IMR-90 (cell line): ENCODE measurements at regions not wholly inside any gene's neighbourhood (a gene's known extent, or its start where the extent isn't known, plus 50 kb on each side); places are given as distances from the start of the nearest gene placed in this dataset.

Experiments
- ATAC-seq: fragments of 200-7000 bp; cut with Tn5 transposase; 2 replicates; pipeline ENCODE4 v1.9.1; 2020; ENCODE audit warnings: low read depth, mild to moderate bottlenecking, moderate library complexity
- BruUV-seq: library from RNA; stranded (reverse); fragments of 400-500 nt; replicated peaks from 2 replicates; lab custom pipeline; 2021; lab: Mats Ljungman, UMichigan
- CTCF ChIA-PET: fragments of 300-600 bp; formaldehyde crosslinking; extraction: SDS; loops from one replicate; lab custom pipeline; 2021; ENCODE audit warnings: antibody characterized with exemption; lab: Yijun Ruan, JAX
- POLR2A ChIA-PET: fragments of 300-600 bp; sonication (Branson Sonifier 250); formaldehyde crosslinking; loops from one replicate; lab custom pipeline; 2022; ENCODE audit warnings: antibody characterized with exemption; ENCODE audit not compliant: unreplicated experiment; lab: Charles Lee
- DNase-seq: peaks from one replicate; pipeline ENCODE4 v3.0.0; 2013
- H2AFZ ChIP-seq: replicated peaks from 2 replicates; pipeline ENCODE3; 2013; ENCODE audit warnings: low read length, mild to moderate bottlenecking; ENCODE audit not compliant: poor library complexity
- H2AK5ac ChIP-seq: 2 replicates; pipeline ENCODE4 v1.6.1; 2013; ENCODE audit warnings: low read depth, low read length, inconsistent platforms
- H2AK9ac ChIP-seq: replicated peaks from 2 replicates; pipeline ENCODE3; 2013; ENCODE audit warnings: mild to moderate bottlenecking, low read depth, low read length, moderate library complexity; ENCODE audit not compliant: poor library complexity
- H2BK120ac ChIP-seq: 2 replicates; pipeline ENCODE4 v1.6.1; 2013; ENCODE audit warnings: low read depth, low read length, inconsistent platforms
- H2BK15ac ChIP-seq: 3 replicates; pipeline ENCODE4 v1.6.1; 2013; ENCODE audit warnings: low read depth, low read length, inconsistent platforms
- H2BK20ac ChIP-seq: 2 replicates; pipeline ENCODE4 v1.6.1; 2013; ENCODE audit warnings: low read depth, mild to moderate bottlenecking, inconsistent platforms, low read length, moderate library complexity
- H2BK5ac ChIP-seq: 2 replicates; pipeline ENCODE4 v1.6.1; 2013; ENCODE audit warnings: mild to moderate bottlenecking, low read depth, low read length, inconsistent platforms; ENCODE audit not compliant: poor library complexity, severe bottlenecking
- H3K14ac ChIP-seq: replicated peaks from 2 replicates; pipeline ENCODE4 v1.6.1; 2013; ENCODE audit warnings: low read depth, low read length, inconsistent platforms
- H3K18ac ChIP-seq: 2 replicates; pipeline ENCODE4 v1.6.1; 2013; ENCODE audit warnings: low read depth, low read length, control low read depth
- H3K23ac ChIP-seq: 2 replicates; pipeline ENCODE4 v1.6.1; 2013; ENCODE audit warnings: low read depth, low read length, inconsistent platforms
- H3K27ac ChIP-seq: 2 replicates; pipeline ENCODE4 v1.5.1; 2013; ENCODE audit warnings: mild to moderate bottlenecking, control low read depth, low read length; ENCODE audit not compliant: insufficient read depth
- H3K27me3 ChIP-seq: 2 replicates; pipeline ENCODE4 v1.6.1; 2013; ENCODE audit warnings: low read length; ENCODE audit not compliant: control insufficient read depth, insufficient read depth
- H3K36me3 ChIP-seq: 2 replicates; pipeline ENCODE4 v1.6.1; 2013; ENCODE audit warnings: low read length, mixed read lengths; ENCODE audit not compliant: control insufficient read depth, insufficient read depth
- H3K4ac ChIP-seq: 2 replicates; pipeline ENCODE4 v1.6.1; 2013; ENCODE audit warnings: low read depth, low read length, inconsistent platforms
- H3K4me1 ChIP-seq: 2 replicates; pipeline ENCODE4 v1.6.1; 2013; ENCODE audit warnings: low read length, mixed read lengths; ENCODE audit not compliant: control insufficient read depth, insufficient read depth
- H3K4me2 ChIP-seq: 2 replicates; pipeline ENCODE4 v1.6.1; 2013; ENCODE audit warnings: low read depth, mild to moderate bottlenecking, control low read depth, low read length, moderate library complexity
- H3K4me3 ChIP-seq: 2 replicates; pipeline ENCODE4 v1.5.1; 2013; ENCODE audit warnings: low read depth, mild to moderate bottlenecking, control low read depth, low read length, moderate library complexity; ENCODE audit not compliant: insufficient read depth
- H3K56ac ChIP-seq: 2 replicates; pipeline ENCODE4 v1.6.1; 2013; ENCODE audit warnings: low read length, inconsistent platforms; ENCODE audit not compliant: insufficient read depth; ENCODE audit errors: extremely low read depth
- H3K79me1 ChIP-seq, 2 experiments: 2 replicates each; pipeline ENCODE4 v1.6.1; 2013; ENCODE audit warnings: low read length in 2 of 2, inconsistent platforms in 1 of 2, low read depth in 1 of 2
- H3K9ac ChIP-seq: 2 replicates; pipeline ENCODE4 v1.6.1; 2013; ENCODE audit warnings: low read depth, low read length, control low read depth
- H3K9me1 ChIP-seq: 2 replicates; pipeline ENCODE4 v1.6.1; 2013; ENCODE audit warnings: low read length, inconsistent platforms; ENCODE audit not compliant: insufficient read depth
- H3K9me3 ChIP-seq: 2 replicates; pipeline ENCODE4 v1.6.1; 2013; ENCODE audit warnings: low read length; ENCODE audit not compliant: control insufficient read depth, insufficient read depth
- H4K20me1 ChIP-seq: 2 replicates; pipeline ENCODE4 v1.6.1; 2013; ENCODE audit warnings: low read length, inconsistent platforms; ENCODE audit not compliant: insufficient read depth
- H4K5ac ChIP-seq: 2 replicates; pipeline ENCODE4 v1.6.1; 2013; ENCODE audit warnings: mild to moderate bottlenecking, low read depth, low read length, control low read depth
- H4K8ac ChIP-seq, 2 experiments: 2 replicates each; pipeline ENCODE4 v1.6.1; 2013; ENCODE audit warnings: low read depth in 2 of 2, low read length in 2 of 2, control low read depth in 1 of 2, inconsistent platforms in 1 of 2
- H4K91ac ChIP-seq: 2 replicates; pipeline ENCODE4 v1.6.1; 2013; ENCODE audit warnings: low read depth, low read length, inconsistent platforms; ENCODE audit not compliant: insufficient read depth
- BHLHE40 ChIP-seq: fragments of 150-350 bp; IDR thresholded peaks from 2 replicates; pipeline ENCODE4 v1.6.1; 2016; ENCODE audit warnings: mild to moderate bottlenecking, low read depth, low read length
- CEBPB ChIP-seq: IDR thresholded peaks from 2 replicates; pipeline ENCODE4 v1.6.1; 2012; ENCODE audit warnings: low read depth, low read length, improper control_type of control experiment
- CHD1 ChIP-seq: IDR thresholded peaks from 2 replicates; pipeline ENCODE4 v1.6.1; 2012; ENCODE audit warnings: low read depth, low read length, improper control_type of control experiment
- FOS ChIP-seq: fragments of 150-350 bp; IDR thresholded peaks from 2 replicates; pipeline ENCODE4 v1.6.1; 2016; ENCODE audit warnings: low read depth, low read length
- MAFK ChIP-seq: IDR thresholded peaks from 2 replicates; pipeline ENCODE4 v1.6.1; 2012; ENCODE audit warnings: low read depth, low read length, improper control_type of control experiment
- MAZ ChIP-seq: IDR thresholded peaks from 2 replicates; pipeline ENCODE4 v1.6.1; 2012; ENCODE audit warnings: low read depth, mild to moderate bottlenecking, low read length, improper control_type of control experiment, moderate library complexity, borderline replicate concordance
- MXI1 ChIP-seq: IDR thresholded peaks from 2 replicates; pipeline ENCODE4 v1.6.1; 2012; ENCODE audit warnings: low read depth, mild to moderate bottlenecking, low read length, moderate library complexity, borderline replicate concordance
- NFE2L2 ChIP-seq: fragments of 150-350 bp; IDR thresholded peaks from 2 replicates; pipeline ENCODE4 v1.6.1; 2016; ENCODE audit warnings: low read depth, mild to moderate bottlenecking, low read length
- RAD21 ChIP-seq: IDR thresholded peaks from 2 replicates; pipeline ENCODE4 v1.6.1; 2012; ENCODE audit warnings: low read length, improper control_type of control experiment
- RCOR1 ChIP-seq: IDR thresholded peaks from 2 replicates; pipeline ENCODE4 v1.6.1; 2012; ENCODE audit warnings: mild to moderate bottlenecking, low read length, improper control_type of control experiment; ENCODE audit not compliant: insufficient replicate concordance
- WGBS, 2 experiments: methylation state at CpG; one replicate each; pipeline versions ENCODE4 v1.1.5 to v1.1.7; 2013; ENCODE audit warnings: missing lambda C conversion rate in 2 of 2; ENCODE audit not compliant: insufficient read length in 1 of 2; ENCODE audit errors: extremely low coverage in 2 of 2; 5-methylcytosine and 5-hydroxymethylcytosine counted together
- dilution Hi-C: fragments of 300-500 bp; cut with HindIII; formaldehyde crosslinking; loops from one replicate; pipeline ENCODE4 v1.14.3; 2018; ENCODE audit warnings: low sequenced_read_pairs; ENCODE audit not compliant: unreplicated experiment
- in situ Hi-C: fragments of 300-500 bp; cut with MboI; formaldehyde crosslinking; loops from 3 replicates; pipeline ENCODE4 v1.14.3; 2019; ENCODE audit warnings: low sequenced_read_pairs, inconsistent platforms, mixed read lengths
- intact Hi-C: fragments of 100-400 bp; cut with micrococcal nuclease; formaldehyde crosslinking; loops from 2 replicates; pipeline ENCODE4 v1.10.0; 2022

- in situ Hi-C loops = no loop called here
- Histone ChIP-seq H3K4ac (no peak overlapping the region), H3K9ac (no peak overlapping the region)
Measured at GRCh38 chr19:34017601-34018000, 154.7 kb upstream of the LSM14A start.

More at GRCh38 chr19:34017601-34018000, 154.7 kb upstream of the LSM14A start:
- no peaks in the 10 kb centered on the region for H3K27me3 ChIP-seq
- no CpG with 5 or more reads among the region's 5 CpGs for WGBS, 2 experiments
- ATAC-seq (no peak), DNase-seq (no peak)
- no peak overlapping the region for H3K27ac ChIP-seq
- H2BK20ac ChIP-seq = no peak overlapping the region
- no peak overlapping the region for H2AK5ac ChIP-seq
- H3K4me1 ChIP-seq = no peaks in the 10 kb centered on the region
- dilution Hi-C loops = no loop called here
- no peak overlapping the region for H3K14ac ChIP-seq
- no peak overlapping the region for H2AK9ac ChIP-seq
- TF ChIP-seq MAZ (no peak), MAFK (no peak), FOS (no peak), CEBPB (no peak), RCOR1 (no peak), RAD21 (no peak), MXI1 (no peak), BHLHE40 (no peak), CHD1 (no peak), NFE2L2 (no peak)
- no TSS peak for BruUV-seq
- no peak overlapping the region for H2BK120ac ChIP-seq
- intact Hi-C loops = no loop called here
- no peaks in the 10 kb centered on the region for H3K9me1 ChIP-seq
- no peak overlapping the region for H2BK5ac ChIP-seq
- CTCF ChIA-PET = no interaction called here
- no peaks in the 10 kb centered on the region for H3K9me3 ChIP-seq
- H4K91ac ChIP-seq = no peak overlapping the region
- no peak overlapping the region for H4K8ac ChIP-seq
- no peaks in the 10 kb centered on the region for H4K20me1 ChIP-seq
- H3K56ac ChIP-seq = no peak overlapping the region
- POLR2A ChIA-PET = no interaction called here
- no peak overlapping the region for H3K23ac ChIP-seq
- no peak overlapping the region for H3K4me2 ChIP-seq
- no peak overlapping the region for H4K5ac ChIP-seq
- no peak overlapping the region for H3K4me3 ChIP-seq
- no peak overlapping the region for H2BK15ac ChIP-seq
- no peaks in the 10 kb centered on the region for H3K79me1 ChIP-seq
- no peak overlapping the region for H3K18ac ChIP-seq
- H3K36me3 ChIP-seq = no peaks in the 10 kb centered on the region
- H2AFZ ChIP-seq = no peak overlapping the region
